Right renal pelvis (tissue), 4 donors: ENCODE measurements at regions not wholly inside any gene's neighbourhood (a gene's known extent, or its start where the extent isn't known, plus 50 kb on each side); places are given as distances from the start of the nearest gene placed in this dataset.
A peak's percentile ranks its signal among the peaks of the same experiment; 100 is the strongest.

Source experiments
- DNase-seq, 4 donors: peaks; one replicate each; pipeline ENCODE4 v3.0.0-alpha.2; 2013; ENCODE audit warnings: low read depth in 4 of 4, low spot score in 3 of 4, missing footprints in 1 of 4

- no peak for DNase-seq
Observed at GRCh38 chr12:45585522-45586230, 143.8 kb upstream of the ARID2 start.

GRCh38 chr12:45586486-45586885, 143.0 kb upstream of the ARID2 start:
- DNase-seq = no peak

GRCh38 chr12:45587012-45587411, 142.5 kb upstream of the ARID2 start:
- no peak for DNase-seq

GRCh38 chr12:45587877-45588533, 141.5 kb upstream of the ARID2 start:
- no peak for DNase-seq

GRCh38 chr12:45590646-45591045, 138.9 kb upstream of the ARID2 start:
- no peak for DNase-seq

- DNase-seq = no peak
Observed at GRCh38 chr12:45591635-45592034, 137.9 kb upstream of the ARID2 start.

GRCh38 chr12:45596366-45596765, 133.1 kb upstream of the ARID2 start:
- DNase-seq = no peak

GRCh38 chr12:45598336-45598735, 131.2 kb upstream of the ARID2 start:
- DNase-seq = no peak

- no peak for DNase-seq
Observed at GRCh38 chr12:45598761-45599160, 130.7 kb upstream of the ARID2 start.

- DNase-seq = no peak
Observed at GRCh38 chr12:45599196-45599595, 130.3 kb upstream of the ARID2 start.

- DNase-seq = no peak
Observed at GRCh38 chr12:45601390-45601789, 128.1 kb upstream of the ARID2 start.

GRCh38 chr12:45601888-45602287, 127.6 kb upstream of the ARID2 start:
- no peak for DNase-seq

- DNase-seq = no peak
Observed at GRCh38 chr12:45605624-45606023, 123.9 kb upstream of the ARID2 start.

GRCh38 chr12:45611061-45611460, 118.4 kb upstream of the ARID2 start:
- no peak for DNase-seq

GRCh38 chr12:45611495-45611894, 118.0 kb upstream of the ARID2 start:
- DNase-seq = no peak

GRCh38 chr12:45612044-45612794, 117.3 kb upstream of the ARID2 start:
- no peak for DNase-seq

GRCh38 chr12:45613296-45613695, 116.2 kb upstream of the ARID2 start:
- no peak for DNase-seq

GRCh38 chr12:45613855-45614254, 115.7 kb upstream of the ARID2 start:
- DNase-seq = no peak

- peak in 3 of 4 donors; percentile 35 to 57 (median 49) for DNase-seq
Observed at GRCh38 chr12:45615268-45615667, 114.2 kb upstream of the ARID2 start.

GRCh38 chr12:45619736-45620135, 109.8 kb upstream of the ARID2 start:
- no peak for DNase-seq

- DNase-seq = no peak
Observed at GRCh38 chr12:45621703-45622102, 107.8 kb upstream of the ARID2 start.
